Bronchial epithelial cell (primary cell): ENCODE measurements at regions not wholly inside any gene's neighbourhood (a gene's known extent, or its start where the extent isn't known, plus 50 kb on each side); places are given as distances from the start of the nearest gene placed in this dataset.
A peak's percentile ranks its signal among the peaks of the same experiment; 100 is the strongest.

ENCODE experiments used
- DNase-seq: peaks from one replicate; pipeline ENCODE4 v3.0.0-alpha.2; 2010; ENCODE audit warnings: low read depth
- FAIRE-seq: peaks from 2 replicates; lab custom pipeline; 2011; peaks lifted over from hg19 to GRCh38; lab: Jason Lieb, UNC
- H3K27me3 ChIP-seq: 2 replicates; pipeline ENCODE4 v1.5.1; 2011; ENCODE audit warnings: low read length; ENCODE audit not compliant: control insufficient read depth, insufficient read depth
- H3K36me3 ChIP-seq: 2 replicates; pipeline ENCODE4 v1.5.1; 2011; ENCODE audit warnings: low read length; ENCODE audit not compliant: control insufficient read depth, insufficient read depth
- H3K4me3 ChIP-seq: 2 replicates; pipeline ENCODE4 v1.5.1; 2011; ENCODE audit warnings: mild to moderate bottlenecking, low read depth, low read length, control low read depth
- CTCF ChIP-seq: IDR thresholded peaks from 2 replicates; pipeline ENCODE4 v1.5.1; 2011; ENCODE audit warnings: mild to moderate bottlenecking, moderate library complexity, low read length, control low read depth, inconsistent platforms; ENCODE audit not compliant: insufficient read depth, severe bottlenecking

GRCh38 chr16:5582529-5582928 lies 484.9 kb upstream of the EEF2KMT start:
- DNase-seq: no peak

GRCh38 chr16:5581908-5582307 lies 484.3 kb upstream of the EEF2KMT start:
- no peak for DNase-seq
- Histone ChIP-seq H3K36me3 (no peaks in the 10 kb centered on the region), H3K4me3 (no peak overlapping the region), H3K27me3 (no peaks in the 10 kb centered on the region)
- no peak for FAIRE-seq
- no peak for TF ChIP-seq CTCF

More at GRCh38 chr16:5582529-5582928, 484.9 kb upstream of the EEF2KMT start:
- TF ChIP-seq CTCF: no peak
- FAIRE-seq: no peak
- no peak overlapping the region for H3K4me3 ChIP-seq
- no peaks in the 10 kb centered on the region for H3K27me3 ChIP-seq
- H3K36me3 ChIP-seq: no peaks in the 10 kb centered on the region

GRCh38 chr16:5581428-5581827 lies 483.8 kb upstream of the EEF2KMT start:
- no peaks in the 10 kb centered on the region for H3K36me3 ChIP-seq
- H3K4me3 ChIP-seq: no peak overlapping the region
- TF ChIP-seq CTCF: no peak
- DNase-seq (no peak), FAIRE-seq (peak; percentile 43)
- no peaks in the 10 kb centered on the region for H3K27me3 ChIP-seq

- FAIRE-seq: no peak
- DNase-seq: no peak
- no peak for TF ChIP-seq CTCF
These were observed 483.2 kb upstream of the EEF2KMT start for GRCh38 chr16:5580772-5581171.

GRCh38 chr16:5580296-5580695 lies 482.7 kb upstream of the EEF2KMT start:
- FAIRE-seq (no peak), DNase-seq (no peak)
- H3K27me3 ChIP-seq: no peaks in the 10 kb centered on the region
- H3K4me3 ChIP-seq: no peak overlapping the region
- no peaks in the 10 kb centered on the region for H3K36me3 ChIP-seq
- no peak for TF ChIP-seq CTCF

More at GRCh38 chr16:5580772-5581171, 483.2 kb upstream of the EEF2KMT start:
- no peaks in the 10 kb centered on the region for H3K27me3 ChIP-seq
- no peaks in the 10 kb centered on the region for H3K36me3 ChIP-seq
- no peak overlapping the region for H3K4me3 ChIP-seq

GRCh38 chr16:5578980-5579379 lies 481.4 kb upstream of the EEF2KMT start:
- TF ChIP-seq CTCF: no peak
- no peak overlapping the region for H3K4me3 ChIP-seq
- FAIRE-seq: no peak
- H3K36me3 ChIP-seq: no peaks in the 10 kb centered on the region
- no peaks in the 10 kb centered on the region for H3K27me3 ChIP-seq
- DNase-seq: no peak
